T-helper 1 cell (primary cell): ENCODE measurements at regions not wholly inside any gene's neighbourhood (a gene's known extent, or its start where the extent isn't known, plus 50 kb on each side); places are given as distances from the start of the nearest gene placed in this dataset.
"Not testable (repeated sequence)": the region's sequence is repeated elsewhere in the genome, so short reads cannot be mapped to it uniquely, and the experiment has no call there.

Experiments
- DNase-seq, 5 donors: peaks; one replicate each; pipeline ENCODE4 v3.0.0-alpha.2; 2012 to 2020

DNA sequence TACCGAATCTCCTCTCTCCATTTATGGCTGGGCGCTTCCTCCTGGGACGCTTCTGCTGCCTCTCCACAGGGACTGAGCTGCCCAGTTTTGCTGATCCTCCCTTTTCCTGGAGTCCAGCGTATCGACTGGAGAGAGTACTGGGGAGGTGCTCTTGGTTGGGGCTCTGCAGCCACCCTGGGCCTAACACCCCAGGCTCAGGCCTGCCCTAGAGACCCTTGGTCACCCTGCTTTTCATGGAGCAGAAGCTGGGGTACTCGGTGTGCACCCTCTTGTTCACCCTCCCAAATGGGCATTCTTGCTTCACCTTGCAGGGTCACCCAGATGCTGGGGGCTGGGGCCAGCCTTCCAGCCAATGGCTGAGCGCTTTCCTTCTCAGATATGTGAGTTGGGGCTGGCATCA is 88.8 kb upstream of the RET start:
- DNase-seq = no peak

DNA sequence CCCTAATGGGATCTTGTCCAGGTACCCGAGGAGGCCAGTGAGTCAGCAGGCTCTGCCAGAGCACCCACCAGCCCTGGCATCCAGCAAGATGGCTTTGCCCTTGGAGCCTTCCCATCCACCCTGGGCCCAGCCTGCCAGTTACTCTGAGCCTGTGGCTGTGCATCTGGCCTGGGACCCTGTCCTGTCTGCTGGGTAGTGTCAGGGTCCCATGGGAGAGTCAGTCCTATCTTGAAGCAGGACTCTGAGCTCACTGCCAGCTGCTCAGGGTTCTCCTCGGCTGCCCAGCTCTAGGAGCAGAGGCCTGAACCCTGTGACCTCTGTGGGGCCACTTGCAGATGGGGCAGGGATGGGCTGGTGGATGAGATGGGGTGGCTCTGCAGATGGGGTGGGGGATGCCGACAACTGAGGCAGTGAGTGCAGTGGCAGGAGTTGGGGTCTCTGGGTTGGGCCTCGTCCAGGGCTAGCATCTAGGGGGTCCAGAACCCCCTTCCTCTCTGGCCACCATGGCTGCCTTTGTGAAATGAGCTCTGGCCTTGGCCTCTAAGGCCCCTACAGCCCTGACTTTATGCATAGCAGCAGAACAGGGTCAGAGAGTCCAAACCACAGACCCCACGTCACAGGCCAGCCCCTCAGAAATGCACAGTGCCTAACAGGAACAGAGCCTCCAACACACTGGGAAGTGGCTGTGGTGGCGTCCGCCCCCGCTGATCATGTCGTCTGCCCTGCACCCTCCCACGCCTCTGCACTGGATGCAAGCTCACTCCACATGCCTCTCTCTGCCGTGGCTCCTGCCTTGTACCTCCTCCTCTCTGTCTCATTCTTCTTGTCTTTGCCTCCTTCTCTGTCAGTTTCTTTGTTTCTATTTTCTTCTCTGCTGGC is 88.1 kb upstream of the RET start:
- DNase-seq = no peak

DNA sequence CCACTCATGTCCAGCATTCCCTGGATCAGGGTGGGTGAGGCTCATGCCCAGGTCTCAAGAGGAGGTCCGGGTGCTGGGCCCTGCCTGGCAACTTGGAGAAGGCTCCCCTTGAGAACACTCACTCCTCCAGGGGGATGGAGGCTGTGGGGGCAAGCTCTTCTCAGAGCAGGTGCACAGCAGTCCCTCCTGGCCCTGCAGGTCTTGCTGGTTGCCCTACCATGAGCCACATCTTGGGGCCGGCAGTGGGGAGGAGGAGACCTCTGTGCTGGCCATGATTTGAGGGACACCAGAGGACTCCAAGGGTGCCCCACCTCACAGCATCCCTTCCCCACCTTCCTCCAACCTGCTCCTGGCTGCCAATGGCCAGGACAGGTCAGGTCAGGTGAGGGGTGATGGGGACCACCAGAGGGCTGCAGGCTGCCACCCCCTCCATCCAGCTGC is 87.4 kb upstream of the RET start:
- DNase-seq = no peak

DNA sequence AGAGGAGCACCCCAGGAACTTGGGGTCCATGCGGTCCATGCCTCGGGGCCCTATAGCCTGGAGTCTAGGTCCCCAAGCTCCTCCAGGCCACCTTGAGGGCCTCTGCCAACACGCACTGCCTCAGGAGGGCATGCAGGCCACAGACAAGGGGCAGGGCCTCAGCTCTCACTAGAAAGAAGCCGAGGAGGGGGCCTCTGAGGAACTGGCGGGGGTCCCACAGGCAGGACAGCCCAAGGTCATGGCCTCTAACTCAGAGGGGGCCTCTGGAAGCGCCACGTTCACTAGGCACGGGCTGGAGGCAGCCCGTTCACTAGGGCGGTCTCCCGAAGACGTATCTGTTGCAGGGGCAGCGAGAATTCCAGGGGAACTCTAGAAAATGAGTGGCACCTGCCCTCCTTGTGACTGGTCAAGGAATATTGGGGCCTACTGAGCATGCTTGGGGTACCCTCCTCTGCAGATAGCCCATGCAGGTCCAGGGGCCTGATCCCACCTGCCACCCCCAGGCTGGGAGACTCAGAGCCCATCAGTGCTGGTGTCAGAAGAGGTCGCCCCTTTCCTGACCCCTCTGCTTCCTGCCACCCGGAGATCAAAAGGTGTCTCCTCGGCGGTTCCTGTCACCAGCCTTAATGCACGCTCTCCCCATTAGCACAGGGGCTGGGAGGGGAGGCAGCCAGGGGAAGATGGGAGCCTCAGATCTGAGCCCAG is 86.7 kb upstream of the RET start:
- no peak for DNase-seq

DNA sequence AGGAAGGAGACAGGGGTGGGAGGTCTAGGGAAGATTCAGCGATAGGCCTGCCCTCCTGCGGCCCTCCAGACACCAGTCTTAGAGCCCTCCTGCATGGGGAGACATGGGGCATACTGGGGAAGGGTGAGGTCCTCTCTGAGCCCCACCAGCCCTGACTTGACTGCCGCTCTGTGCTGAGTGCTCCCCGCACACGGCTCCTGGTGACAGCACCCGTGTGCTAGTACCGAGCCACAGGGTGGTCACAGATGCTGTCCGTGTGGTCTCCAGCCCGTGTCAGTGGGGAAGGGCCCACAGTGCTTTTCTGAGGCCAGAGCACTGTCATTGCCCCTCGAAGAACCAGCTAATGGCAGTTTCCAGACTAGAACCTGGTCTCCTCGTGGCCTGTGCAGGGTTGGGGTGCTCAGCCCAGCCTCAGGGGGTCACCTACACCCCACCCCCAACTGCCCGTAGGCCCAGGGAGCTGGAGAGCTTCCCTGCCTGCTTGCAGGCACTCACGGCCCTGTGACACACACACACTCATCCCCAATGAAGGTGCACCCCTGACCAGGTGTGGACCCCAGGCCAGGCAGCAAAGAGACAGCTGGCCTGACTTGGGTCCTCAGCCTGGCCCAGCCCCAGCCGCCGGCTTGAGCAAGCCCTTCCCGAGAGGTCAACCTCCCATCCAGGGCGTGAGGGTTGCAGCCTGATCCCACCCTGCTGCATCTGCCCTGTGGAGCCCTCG is 86.0 kb upstream of the RET start:
- no peak for DNase-seq

DNA sequence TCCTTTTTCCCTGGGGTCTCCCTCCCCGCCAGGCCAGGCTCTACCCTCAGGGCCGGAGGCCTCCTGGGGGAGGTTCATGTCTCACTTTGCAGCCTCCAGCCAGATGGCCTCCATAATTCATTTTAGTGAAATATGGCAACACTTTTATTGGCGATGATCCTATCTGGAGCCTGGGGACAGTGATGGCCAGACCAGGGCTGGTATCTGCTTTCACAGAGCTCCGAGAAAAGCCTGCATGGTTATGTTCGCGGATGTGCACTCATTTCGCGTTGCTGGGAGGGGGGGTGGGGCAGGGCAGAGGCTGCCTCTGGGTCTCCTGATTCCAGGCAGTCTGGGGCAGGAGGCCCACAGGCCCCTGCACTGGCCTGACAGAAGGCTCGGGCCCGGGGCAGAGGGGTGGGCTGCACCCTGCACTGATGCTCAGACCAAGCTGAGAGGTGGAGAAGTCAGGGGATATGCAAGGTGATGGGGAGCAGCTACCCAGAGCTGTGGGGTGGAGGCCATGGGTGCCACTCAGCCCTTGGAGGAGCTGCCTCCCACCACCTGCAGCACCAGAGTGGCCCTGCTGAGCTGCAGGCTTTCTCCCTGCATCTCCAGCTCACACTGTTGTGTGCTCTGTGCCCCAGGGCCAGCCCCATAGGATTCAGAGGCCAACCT is 85.3 kb upstream of the RET start:
- no peak for DNase-seq

DNA sequence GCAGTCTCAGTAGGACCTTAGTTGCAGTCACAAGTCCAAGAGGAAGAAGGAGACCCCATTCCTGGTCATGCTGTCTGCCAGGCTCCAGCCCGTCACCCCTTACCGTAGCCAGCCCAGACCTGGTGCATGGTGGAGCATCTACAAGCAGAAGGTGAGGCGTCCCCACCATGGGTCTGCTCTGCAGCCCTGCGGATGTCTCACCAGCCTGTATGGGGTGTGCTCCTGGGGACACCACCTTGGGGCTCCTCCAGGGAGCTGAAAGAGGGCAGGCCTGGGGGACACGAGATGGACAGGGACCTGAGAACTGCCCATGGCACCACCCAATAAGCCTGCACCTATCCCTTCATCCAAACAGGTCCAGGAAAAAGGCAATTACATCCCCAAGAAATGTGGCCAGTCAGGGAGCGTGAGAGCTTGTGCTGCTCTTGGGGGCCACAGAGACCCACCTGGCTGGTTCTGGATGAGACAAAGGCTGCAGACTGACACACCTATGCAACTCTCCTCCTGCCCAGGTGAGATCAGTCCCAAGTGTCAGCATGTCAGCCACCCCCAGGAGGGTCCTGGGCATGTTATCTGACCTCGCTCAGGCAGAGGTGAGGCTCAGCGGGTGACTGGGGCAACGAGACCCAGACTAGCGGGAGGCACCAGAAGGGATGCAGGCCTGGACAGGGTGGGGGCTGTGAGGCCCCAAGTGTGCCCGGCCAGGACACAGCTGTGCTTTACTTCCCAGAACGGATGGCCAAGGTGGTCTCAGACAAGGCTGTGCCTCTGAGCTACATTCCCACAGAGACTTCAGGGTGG is 84.5 kb upstream of the RET start:
- DNase-seq = no peak

DNA sequence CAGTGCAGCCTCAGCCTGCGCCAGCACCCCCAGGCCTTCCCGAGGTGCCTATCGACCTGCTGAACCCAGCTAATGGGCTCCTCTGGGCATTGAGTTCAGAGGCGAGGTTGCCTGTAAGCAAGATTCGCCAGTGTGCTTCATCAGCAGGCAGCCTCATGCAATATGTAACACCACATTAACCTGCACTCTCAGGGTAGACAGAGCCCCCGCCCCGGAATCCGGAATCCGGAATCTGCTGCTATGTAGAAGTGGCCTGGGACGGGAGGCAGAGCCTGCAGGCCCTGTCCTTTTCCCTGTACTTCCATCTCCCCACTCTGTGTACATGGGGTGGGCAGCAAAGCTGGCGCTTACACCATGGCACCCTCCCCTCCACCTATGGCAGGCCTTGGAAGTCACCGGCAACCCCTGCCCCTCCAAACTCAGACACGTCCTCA is 83.9 kb upstream of the RET start:
- no peak for DNase-seq

DNA sequence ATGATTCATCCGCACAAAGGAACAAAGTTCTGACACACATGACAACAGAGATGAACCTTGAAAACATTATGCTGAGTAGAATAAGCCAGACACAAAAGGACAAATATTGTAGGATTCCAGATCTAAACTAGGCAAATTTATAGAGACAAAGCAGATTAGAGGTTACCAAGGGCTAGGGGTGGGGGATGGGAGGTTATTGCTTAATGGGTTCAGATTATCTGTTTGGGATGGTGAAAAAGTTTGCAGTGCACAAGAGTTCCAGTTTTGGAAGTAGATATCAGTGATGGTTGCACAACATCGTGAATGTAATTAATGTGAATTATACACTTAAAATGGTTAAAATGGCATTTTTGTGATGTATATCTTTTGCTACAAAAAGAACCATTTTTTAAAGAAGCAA is 82.0 kb upstream of the RET start:
- DNase-seq = not testable (repeated sequence)

DNA sequence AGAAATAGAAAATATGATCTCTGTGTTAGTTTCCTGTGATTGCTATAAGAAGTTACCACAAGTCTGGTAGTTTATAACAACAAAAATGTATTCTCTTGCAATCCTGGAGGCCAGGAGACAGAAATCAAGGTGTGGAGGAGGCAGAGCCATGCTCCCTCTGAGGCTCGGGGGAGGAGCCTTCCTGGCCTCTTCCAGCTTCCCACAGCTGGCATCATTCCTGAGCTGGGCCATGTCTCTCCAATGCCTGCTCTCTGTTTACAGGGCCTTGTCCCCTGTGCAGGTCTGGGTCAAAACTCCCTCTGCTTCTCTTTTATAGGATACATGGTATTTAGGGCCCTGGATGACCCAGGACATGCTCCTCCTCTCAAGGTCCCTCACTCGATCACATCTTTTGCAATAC is 81.3 kb upstream of the RET start:
- no peak for DNase-seq

DNA sequence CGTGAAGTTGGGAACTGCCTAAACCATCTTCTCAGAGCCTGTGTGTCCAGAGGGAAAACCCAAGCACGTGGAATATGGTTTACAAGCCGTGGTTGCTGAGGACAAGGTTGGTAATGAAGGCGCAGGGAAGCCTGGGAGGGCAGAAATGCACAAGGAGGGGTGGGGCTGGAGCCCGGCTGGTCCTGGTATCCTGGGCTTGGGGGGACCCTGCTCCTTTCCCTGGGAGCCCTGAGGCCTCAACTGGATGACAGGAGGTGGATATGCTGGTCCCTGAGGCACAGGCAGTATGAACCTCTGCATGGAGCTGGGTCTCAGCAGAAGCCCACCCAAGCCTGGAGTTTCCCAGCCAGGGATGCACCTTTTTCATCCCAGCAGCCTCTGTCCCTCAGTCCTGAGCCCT is 80.3 kb upstream of the RET start:
- no peak for DNase-seq

DNA sequence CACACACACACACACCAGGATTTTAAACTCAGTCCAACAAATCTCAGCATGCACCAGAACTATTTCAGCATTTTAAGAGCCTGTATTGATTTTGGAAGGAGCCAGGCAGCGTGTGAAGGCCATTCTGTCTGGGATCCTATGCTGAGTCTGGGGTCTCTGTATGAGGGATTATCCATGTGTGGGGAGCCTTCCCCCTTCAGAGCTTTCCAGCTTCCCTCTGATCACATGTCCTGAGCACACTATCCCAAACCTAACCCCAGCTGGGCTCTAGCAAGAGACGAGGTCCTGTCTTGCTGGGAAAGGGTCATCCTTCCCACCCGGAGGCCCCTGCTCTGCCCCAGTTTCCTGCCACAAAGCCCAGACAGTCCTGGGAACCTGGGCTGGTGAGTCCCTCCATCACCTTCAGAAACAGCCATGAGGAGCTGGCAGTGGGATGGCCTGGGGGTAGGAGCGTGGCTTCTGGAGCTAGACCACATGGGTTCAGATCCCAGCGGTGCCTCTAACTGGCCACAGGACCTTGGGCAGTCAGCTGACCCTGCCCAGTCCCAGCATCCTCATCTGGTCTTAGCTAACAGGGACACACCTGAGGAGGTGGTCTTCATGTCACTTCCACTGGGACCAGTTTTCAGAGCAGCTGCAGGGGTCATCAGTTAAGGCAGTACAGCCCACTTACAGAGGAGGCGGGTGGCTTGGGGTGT is 79.6 kb upstream of the RET start:
- DNase-seq = no peak

DNA sequence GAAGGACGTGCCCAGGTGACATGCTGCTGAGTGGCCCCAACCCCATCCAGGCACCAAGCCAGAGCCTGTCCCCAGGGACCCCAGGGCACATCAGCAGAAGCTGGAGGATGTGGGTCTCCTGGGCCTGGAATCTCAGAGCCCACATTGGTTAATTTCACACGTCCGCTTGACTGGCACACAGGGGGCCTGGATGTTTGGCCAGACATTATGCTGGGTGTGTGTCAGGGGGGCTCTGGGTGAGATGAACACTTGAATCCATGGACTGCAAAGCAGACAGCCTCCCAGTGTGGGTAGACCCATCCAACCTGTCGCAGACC is 79.1 kb upstream of the RET start:
- no peak for DNase-seq

DNA sequence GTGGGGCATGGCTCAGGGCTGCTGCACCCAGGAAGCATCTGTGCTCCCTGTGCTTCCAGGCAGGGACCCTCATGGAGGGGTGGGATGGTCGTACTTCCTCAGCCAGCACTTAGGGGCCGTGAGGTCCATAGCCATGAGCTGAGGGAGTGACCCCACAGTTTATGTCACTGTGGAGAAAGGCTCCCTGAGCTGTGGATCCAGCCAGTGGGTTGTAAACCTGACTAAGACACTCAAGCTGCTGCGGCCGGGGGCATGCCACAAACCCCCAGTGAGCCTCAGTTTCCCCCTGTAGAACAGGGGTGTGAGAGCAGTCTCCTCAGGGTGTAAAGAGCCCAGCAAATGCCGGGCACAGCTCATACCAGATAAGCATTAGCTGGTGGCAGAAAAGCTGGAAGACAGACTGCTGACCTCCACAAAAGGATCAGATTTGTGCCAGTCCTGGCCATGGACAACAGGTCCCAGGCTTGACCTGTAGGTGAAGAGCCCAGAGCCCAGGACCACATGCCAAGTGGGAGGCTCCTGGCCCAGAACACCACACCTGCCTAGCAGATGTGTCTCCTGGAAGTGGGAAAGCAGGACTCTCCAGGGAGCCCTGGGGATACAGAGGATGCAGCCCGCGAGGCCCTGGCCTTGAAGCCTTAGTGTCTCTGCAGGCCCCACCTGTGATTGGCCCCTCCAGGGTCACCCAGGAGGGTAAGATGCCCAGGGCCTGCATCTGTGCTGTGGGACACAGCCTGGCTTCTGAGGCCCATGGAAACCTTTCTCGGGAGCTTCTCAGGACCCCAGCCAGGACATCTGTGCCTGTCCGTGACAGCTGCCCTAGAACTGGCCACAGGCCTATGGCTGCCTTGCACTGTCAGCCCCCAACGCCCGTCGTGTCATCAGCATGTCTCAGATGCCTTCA is 78.1 kb upstream of the RET start:
- no peak for DNase-seq

DNA sequence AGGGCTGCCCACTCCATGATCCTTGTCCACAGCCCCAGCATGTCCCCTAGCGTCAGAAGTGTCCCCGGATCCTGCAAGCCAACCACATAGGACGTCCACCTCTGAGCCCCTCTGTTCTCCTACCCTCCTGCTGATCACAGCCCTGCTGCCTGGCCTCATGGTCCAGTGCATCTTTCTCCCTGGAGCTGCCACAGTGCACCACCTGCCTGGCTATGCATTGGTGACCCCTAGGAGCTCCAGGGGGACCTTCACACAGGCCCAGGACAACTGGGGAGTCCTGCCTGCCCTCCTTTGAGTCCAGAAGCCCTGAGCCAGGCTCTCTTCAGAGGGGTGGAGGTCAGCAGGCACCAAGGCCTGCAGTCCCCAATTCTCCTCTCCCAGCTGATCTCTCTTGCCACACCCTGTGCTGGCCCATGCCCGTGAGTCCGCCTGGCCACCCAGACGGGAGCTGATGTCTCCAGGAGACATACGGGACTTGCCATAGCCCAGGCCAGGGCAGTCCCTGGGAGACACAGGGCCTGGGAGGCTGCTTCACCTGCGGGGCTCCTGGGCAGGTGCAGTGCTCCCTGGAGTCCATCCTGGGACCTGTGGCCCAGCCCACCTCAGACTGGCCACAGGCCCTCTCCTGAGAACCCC is 77.4 kb upstream of the RET start:
- DNase-seq = no peak

DNA sequence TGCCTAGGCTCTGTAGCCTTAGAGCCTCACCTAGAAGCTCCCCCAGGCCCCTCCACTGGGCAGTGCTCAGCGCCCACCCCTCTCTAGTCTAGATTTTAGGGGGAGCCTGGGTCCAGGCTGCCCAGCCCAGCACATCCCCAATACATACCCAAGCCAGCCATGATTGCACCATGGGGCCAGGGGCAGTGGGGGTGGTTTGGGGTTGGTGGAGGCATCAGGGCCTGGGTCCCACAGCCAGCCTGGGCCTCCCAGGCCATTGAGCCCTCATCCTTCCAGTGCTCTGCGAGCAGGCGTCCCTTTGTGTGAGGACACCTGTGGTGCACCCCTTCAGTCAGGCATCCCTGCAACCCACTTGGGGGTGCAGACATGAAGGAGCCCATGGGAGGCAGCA is 76.9 kb upstream of the RET start:
- DNase-seq = no peak

DNA sequence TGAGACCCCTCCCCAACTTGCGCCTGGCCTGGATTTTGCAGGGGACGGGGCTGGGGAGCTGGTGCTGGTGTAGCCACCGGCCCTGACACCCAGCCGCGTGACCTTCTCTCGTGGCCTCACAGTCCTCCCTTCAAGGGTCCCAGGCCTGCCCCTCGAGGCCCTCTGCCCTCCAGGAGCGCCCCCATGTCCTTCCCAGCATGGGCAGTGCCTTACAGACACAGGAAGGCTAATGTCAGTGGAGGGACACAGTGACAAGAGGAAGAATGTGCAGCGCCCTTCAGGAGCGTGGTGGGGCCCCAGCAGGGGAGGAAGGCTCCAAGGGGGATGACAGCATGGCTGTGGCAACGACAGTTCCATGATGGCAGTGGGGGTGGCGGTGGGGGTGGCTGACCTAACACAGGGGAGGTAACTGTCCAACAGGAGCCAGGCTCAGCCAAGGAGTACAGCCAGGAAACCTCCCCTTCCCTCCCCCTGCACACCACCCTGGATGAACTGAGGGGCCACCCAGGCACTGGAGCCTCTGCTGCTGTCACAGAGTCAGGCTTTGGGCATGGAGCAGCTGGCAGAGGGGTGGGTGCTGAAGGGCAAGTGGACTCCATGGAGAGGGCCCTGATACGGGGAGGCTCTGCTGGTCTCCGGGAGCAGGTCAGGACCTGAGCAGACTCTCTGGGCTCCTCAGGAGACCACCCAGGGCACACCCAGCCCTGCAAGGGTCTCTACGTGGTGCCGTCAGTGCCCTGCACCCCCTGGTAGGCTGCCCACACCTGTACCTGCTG is 76.0 kb upstream of the RET start:
- DNase-seq = no peak

DNA sequence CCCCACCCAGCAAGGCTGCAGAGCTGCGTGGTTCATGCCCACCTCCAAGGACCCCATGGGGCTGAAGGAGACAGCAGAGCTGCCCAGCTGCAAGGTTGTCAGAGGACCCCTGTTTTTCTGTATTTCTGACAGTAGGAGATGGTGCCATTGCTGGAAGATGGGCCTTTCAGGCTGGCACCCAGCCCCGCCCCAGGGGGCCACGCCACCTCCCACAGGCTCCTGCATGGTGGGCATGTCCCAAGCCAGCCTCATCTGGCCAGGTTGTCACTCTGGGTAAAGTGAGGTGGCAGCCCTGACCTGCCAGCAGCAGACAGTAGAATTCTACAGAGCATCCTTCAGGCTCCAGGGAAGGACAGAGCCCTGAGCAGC is 75.5 kb upstream of the RET start:
- no peak for DNase-seq

DNA sequence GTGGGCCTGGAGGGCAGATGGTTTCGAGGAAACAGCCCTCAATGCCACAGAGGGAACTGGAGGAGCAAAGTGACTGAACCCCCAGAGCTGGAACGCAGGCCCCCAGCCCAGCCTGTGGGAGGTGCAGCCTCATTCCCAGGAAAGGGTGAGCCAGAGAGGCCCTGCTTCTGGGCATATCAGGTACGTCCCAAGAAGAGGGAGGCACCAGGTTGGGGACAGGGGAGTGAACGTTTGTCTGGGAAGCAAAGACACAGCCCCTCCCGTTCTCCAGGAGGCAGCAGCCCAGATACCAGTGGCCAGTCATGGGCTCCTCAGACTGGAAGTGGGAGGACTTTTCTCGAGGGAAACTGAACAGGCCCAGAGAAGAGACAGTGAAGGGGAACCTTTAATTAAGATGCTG is 74.3 kb upstream of the RET start:
- DNase-seq = no peak
